GM18520 (cell line): ENCODE measurements at regions not wholly inside any gene's neighbourhood (a gene's known extent, or its start where the extent isn't known, plus 50 kb on each side); places are given as distances from the start of the nearest gene placed in this dataset.

Experiments
- ATAC-seq: cut with Tn5 transposase; IDR thresholded peaks from one replicate; pipeline ENCODE4 v1.9.1; 2021; ENCODE audit not compliant: unreplicated experiment

DNA sequence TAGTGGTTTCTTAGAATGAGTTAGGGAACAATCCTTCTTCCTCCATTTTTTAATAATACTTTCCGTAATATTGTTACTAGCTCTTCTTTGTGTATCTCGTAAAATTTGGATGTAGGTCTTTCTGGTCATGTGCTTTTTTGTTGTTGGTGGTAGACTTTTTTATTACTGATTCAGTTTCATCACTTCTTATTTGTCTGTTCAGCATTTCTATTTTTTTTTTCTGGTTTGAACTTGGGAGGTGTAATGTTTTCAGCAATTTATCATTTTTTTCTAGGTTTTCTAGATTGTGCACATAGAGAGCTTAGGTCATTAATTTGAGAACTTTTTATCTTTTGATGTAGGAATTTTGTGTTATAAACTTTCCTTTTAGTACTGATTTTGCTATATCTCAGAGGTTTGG is 1299.9 kb downstream of the FSCB start:
- no peak for ATAC-seq

DNA sequence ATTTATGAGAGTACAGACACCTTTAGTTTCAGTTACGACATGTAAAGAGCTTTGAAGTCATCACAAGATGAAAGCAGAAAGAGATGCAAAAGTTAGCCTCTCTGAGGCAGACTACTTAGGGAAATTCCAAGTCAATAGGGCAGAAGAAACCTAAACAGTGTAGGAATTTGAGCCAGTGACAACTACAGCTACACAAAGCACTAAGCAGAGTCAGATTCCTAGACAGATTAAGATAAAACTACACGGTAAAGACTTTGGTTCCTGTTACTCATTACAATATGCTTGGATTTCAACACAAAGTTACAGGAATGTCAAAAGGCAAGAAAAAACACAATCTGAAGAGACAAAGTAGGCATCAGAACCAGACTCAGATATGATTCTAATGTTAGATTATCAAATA is 1302.3 kb downstream of the FSCB start:
- no peak for ATAC-seq

DNA sequence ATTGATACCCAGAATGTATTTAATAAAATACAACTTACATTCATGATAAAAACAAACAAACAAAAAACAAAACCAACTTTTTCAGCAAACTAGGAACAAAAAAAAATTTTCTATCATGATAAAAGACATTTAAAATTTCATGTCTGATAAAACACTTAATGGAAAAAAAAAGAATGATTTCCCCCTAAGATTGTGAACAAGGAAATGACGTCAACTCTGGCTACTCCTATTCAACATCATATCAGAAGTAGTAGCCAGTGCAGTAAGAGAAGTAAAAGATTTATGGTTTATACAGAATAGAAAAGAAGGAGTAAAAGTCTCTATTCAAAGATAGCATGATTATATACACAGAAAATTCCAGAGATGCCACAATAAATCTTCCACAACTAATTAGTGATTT is 1306.6 kb downstream of the FSCB start:
- ATAC-seq, result no peak

DNA sequence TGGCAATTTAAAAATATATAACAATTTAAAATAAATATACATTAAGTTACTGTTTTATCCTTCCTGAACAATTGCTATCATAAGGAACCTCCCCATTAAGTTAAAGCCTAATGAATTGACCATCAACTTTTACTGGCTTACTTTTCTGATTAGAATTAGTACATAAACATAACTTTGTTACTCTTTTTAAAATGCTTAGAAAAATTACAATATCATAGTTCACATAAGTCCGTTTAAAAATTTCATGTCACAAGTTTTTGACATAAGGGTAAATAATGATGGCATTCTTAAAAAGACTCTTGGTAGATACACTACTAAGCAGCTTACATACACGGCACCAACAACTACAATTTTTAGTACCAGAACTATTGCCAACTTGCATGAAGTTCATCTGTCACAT is 1308.6 kb downstream of the FSCB start:
- ATAC-seq, result no peak

DNA sequence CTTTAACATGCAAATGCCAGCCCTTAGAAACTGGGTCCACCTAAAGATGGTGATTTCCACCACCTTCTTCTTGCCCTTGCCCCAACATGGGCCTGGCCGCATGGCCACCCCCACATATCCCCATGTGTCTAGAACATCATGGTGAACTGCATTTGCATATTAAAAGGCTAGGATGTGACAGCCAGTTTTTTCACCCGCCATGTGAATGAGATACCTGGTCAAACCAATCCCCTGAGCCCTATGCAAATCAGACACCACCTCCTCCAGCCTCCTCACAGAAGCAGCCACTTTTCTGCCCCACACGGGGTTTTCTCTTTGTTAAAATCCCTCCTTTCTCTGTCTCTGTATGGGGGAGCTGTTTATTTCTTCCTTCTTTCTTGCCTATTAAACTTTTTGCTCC is 1322.5 kb downstream of the FSCB start:
- ATAC-seq, result no peak

DNA sequence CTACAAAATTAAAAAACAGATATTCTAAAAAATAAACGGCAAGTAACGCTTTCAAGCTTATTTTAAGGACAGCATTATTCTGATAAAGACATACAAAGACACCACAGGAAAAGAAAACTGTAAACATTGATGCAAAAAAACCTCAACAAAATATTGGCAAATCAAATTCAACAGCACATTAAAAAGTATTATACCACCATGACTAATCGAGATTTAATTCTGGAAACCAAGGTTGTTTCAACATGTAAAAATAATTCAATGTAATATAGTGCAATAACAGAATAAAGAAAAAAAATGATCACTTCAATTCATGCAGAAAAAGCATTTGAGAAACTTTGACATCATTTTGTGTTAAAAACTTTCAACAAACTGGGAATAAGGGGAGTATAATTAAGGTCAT is 1323.2 kb downstream of the FSCB start:
- no peak for ATAC-seq

DNA sequence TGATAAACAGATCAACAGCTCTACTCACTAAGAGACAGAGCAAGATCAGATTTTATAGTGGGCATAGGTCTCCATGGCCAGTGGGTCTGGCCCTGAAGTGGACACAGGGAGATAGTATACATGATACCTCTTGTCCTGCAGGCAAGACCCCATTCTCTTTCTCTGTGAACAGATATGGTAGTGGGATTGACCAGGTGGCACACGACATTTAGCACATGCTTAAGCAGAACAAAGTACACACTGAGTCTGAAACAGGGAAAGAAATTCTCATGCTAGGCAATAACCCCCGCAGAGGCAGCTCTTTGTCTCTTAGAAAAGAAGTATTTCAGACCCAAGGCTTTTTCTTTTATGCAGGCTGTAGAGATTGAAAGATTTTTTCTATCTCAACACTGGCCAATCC is 1331.2 kb downstream of the FSCB start:
- ATAC-seq, result no peak

DNA sequence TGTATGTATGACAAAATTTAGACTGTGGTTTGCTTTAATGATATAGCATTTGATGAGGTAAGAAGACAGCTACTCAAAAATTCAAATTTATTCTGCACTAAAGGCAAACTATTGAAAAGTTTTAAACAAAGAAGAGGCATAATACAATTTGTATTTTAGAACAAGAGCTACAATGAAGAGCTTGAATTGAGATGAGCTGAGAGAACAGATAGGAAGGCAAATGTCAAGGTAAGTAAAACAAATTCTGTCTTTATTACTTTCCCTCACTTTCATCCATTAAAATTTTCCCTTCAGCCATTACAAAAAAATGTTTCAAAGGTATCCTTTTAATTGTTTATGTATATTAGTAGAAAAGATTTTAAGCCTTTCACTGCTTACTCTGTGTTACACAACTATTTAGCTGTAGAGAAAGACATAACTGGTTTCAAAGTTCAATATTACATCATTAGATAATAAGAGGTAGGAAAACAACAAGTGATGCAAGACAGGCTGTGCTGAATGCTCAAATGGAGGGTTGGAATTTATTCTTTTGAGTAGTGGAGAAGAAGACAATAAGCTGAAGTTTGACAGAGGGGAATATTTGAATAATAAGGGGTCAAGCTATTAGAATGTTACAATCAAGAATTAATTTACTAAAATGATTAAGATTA is 1334.1 kb downstream of the FSCB start:
- ATAC-seq, result no peak

DNA sequence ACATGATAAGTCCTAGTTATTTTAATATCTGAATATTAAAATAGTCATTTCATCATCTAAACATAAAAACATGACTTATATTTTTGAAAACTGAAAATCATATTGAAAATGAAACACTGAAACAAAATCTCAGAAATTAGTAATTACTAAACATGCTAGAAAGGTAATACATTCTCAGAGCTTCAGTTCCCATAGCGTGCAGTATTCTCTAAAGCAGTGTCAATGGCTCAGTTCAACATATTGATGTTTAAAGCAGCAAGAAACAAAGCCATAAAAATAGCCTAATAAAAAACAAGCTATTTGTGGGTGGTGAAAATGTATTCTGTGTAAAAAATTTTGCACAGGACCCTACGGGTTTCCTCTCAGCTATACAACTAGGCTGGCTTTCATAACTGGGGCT is 1337.4 kb downstream of the FSCB start:
- ATAC-seq, result no peak

DNA sequence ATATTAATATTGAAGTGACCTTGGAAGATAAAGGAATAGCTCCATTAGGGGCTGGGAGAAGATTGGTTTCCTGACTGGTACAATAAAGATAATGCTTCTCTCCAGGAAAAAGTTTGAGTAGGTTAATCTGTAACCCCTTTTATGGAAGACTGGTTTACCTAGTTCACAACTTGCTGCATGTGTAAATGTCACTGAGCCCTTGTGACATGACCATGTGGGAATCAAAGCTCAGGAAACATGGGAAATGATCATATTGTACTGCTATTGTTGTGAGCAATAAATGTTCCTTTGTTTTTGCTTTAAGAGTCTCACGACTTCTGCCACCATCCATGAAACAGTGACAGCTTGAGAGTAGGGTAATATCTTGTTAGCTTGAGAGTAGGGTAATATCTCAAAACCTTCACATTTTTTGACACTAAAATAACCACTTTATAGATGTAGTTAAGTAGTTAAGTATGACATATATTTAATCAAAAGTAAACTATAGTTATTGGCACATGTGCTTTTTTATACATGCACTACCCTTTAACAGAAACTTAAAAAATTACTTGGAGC is 1338.6 kb downstream of the FSCB start:
- no peak for ATAC-seq

DNA sequence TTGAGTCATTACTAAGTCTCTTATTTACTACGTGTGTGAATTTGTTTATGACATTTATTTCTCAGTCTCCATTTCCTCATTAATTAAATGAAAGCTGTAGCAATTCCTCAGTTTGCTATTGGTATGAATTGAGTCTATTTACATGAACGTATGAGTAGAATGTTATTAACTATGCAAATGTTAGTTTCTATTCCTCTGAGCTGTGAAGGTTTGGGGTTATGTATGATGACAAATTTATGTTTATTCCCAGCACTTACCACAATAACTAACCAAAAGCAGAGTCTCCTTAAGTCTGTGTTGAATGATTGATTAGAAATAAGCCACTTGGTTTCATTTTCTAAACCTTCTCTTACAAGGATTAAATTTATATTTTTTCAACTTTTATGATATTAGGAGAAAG is 1340.9 kb downstream of the FSCB start:
- peak; percentile 67 for ATAC-seq

DNA sequence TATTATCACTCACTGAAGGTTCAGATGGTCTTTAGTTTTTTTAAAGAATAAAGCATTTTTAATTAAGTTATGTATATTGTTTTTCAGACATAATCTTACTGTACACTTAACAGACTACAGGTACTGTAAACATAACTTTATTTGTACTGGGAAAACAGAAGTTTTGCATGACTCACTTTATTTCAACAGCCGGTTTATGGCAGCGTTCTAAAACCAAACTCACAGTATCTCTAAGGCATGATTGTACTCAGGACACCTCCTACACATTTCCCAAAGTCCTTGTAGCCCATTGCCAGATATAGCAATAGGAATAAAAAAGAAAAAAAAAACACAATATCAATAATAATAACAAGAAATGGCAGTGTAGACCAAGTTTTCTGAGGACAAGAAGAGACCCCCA is 1341.4 kb downstream of the FSCB start:
- no peak for ATAC-seq

DNA sequence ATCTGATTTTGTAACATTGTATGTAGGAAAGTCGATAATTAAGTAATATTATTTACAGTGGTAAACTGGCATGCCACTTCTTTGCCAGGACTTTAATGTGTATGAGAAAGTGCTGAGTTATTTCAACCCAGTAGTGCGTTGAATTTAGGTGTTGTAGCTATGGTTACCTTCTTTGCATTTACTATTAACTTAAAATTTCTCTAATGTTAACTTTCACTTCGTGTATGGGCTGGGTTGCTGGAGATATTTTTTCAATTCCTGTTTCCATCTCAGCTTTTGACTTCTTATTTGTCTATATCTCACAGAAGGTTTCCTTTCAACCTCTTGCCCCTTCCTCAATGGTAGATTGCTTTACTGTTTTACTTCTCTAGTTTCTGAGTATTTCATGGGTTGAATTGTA is 1345.6 kb downstream of the FSCB start:
- no peak for ATAC-seq

DNA sequence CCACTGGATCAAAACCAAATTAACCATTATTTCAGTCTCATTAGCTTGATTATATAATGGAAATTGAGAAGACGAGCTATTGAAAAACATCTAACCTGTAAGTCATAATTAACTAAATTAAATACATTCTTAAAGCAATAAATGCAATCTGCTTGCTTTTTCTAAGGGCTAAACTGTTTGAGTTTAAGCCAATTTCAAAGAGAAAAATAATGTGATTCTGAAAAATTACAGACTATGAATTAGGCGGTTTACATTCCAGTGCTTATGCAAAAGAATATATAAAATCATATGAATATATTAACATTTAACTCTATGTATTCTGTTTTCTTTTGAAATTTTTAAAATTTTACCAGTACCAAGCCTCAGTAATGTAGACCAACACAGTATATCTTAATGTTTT is 1349.4 kb downstream of the FSCB start:
- no peak for ATAC-seq

DNA sequence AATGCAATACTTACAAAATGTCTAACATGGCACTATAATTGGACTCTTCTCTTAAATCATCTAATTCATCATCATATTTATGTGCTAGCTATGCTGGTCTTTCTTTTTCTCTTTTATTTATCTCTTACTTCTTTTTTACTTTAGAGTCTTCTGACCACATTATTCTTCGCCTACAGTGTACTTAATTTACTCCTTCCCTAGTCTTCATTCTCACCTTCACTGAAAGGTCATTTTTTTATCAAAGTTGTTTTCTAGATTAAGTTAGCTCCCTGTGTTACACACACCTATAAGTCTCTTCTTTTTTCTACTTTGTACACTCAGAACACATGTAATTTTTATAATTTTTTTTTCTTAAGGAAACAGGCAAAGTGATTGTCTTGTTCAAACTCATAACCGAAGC is 1351.2 kb downstream of the FSCB start:
- no peak for ATAC-seq

DNA sequence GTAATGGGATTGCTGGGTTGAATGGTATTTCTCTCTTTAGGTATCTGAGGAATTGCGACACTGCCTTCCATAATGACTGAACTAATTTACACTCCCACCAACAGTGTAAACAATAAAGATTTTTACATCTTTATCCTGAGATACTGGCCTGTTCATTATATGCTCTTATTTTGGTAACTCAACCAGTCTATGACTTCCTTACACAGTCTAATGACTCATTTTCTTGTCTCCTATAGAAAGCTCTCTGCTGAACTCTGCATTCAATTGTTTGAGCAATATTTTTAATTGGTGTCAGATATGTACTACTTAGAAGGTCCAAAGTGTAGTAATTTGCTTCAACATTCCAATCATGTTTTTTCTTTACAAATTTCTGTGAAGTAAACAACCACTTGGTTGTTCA is 1351.8 kb downstream of the FSCB start:
- ATAC-seq, result no peak

DNA sequence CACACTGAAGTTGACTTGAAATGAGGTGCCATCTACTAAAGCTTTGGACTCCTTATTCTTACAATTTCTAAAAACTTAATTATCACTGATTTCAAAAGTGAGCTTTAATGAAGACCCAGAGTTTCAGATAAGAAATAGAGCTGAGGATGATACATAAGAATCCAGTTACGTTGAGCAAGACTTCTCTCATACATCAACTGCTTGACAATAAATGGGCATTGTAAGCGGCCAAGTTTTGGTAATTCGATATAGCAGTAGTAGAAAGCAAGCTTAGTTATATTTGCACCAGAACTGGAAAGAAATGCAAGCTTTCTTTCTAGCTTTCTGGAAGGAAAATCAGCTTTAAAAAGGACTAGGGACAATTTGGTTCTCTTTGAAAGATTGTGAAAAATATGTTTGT is 1359.6 kb downstream of the FSCB start:
- ATAC-seq, result no peak

DNA sequence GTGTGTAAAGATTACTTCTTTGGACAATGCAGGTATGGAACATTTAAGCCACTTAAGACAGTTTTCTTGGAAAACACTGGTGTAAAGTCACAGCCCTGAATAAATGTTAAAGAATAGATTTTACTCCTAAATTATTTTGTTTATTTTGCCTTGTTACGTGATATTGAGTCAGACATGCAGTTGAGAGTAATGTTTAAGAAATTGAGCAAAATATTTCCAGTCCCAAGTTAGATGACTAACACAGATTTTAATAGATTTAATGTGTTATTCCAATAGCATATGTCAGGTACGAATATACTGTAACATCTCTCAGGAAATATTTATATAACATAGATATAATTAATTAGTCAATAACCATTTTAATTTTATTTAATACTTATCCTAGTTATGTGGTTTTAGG is 1361.7 kb downstream of the FSCB start:
- no peak for ATAC-seq

DNA sequence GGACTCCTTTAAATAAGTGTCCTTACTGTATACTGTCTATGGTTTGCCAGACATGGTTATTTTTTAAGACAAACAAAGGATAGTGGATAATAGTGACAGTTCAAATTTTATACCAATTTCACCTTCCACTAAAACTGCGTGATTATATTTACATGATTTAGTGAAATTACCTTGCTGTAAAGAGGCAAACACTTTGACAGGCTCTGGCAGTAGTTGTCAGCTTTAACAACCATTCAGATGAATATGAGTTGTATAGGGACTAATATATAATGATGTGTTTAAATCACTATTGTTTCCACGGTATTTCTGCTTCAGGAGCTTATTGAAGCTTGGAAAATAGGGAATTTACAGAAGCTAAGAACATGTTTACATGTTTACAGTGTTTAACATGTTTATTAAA is 1364.0 kb downstream of the FSCB start:
- no peak for ATAC-seq

DNA sequence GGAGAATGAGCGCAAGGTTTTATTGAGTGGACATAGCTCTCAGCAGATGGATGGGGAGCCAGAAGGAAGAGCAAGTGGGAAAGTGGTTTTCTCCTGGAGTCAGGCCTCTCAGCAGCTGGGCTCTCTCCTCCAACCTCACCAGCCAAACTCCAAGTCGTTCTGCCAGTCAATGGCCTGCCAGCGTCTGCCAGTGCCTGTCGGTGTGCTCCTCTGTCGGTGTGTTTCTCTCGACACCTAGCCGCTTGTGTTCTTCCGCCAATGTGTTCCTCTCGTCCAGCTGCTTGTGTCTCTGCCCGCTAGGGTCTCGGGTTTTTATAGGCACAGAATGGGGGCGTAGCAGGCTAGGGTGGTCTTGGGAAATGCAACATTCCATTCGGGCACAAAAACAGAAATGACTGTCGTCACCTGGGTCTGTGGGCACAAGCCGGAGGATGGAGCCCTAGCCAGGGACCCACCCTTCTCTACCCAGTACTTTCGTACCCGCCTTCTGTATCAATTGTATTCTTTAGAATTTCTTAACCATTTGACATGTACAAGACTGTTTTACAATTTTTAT is 1365.4 kb downstream of the FSCB start:
- ATAC-seq, result no peak

DNA sequence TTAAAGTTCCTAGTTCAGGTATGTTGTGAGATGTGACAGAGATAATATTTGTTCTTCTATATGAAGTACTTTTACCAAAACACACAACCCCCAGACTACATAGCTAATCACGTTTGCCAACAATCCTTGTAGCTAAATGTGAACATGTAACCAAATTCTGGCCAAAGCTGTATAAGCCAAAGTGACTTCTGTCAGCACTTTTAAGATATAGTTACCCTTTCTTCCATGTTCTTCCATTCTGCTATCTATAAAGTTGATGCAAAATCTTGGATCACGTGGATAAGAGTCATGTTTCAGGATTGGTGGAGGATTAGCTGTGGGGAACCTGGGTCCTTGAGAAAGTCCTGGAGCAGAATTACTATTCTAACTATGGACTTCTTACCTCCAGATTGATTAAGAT is 1366.6 kb downstream of the FSCB start:
- no peak for ATAC-seq

DNA sequence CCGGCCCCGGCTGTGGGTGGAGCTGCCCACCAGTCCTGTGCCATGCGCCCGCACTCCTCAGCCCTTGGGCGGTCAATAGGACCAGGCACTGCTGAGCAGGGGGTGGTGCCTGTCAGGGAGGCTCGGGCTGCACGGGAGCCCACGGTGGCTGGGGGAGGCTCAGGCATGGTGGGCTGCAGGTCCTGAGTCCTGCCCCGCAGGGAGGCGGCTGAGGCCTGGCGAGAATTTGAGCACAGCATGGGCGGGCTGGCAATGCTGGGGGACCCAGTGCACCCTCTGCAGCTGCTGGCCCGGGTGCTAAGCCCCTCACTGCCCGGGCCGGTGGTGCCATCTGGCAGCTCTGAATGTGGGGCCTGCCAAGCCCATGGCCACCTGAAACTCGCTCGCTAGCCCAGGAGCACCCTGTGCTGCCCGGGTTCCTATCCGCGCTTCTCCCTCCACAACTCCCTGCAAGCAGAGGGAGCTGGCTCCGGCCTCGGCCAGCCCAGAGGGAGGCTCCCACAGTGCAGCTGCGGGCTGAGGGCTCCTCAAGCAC is 1371.1 kb downstream of the FSCB start:
- ATAC-seq, result no peak

DNA sequence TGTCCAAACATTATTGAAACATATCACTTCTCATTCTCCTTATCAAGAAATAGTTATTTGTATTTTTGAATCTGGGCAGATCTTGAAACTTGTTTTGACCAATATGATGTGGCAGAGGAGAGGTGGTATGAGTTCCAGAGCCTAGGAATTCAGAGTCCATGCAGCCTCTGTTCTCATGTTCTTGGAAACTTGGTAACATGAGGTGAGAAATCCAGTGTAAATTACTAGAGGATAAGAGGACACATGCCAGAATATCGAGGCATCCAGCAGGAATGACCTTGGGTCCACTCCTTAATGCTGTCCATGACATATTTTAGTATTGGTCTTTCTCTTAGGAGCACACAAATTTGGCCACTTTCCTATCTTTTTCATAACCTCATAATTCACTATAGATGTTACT is 1374.6 kb downstream of the FSCB start:
- no peak for ATAC-seq
